ENCODE measurements at regions not wholly inside any gene's neighbourhood (a gene's known extent, or its start where the extent isn't known, plus 50 kb on each side); places are given as distances from the start of the nearest gene placed in this dataset.
"Not testable (repeated sequence)": the region's sequence is repeated elsewhere in the genome, so short reads cannot be mapped to it uniquely, and the experiment has no call there.

- DNase-seq = no peak
Observed at GRCh38 chr1:104182251-104182650, 432.6 kb downstream of the AMY1C start.

DNA sequence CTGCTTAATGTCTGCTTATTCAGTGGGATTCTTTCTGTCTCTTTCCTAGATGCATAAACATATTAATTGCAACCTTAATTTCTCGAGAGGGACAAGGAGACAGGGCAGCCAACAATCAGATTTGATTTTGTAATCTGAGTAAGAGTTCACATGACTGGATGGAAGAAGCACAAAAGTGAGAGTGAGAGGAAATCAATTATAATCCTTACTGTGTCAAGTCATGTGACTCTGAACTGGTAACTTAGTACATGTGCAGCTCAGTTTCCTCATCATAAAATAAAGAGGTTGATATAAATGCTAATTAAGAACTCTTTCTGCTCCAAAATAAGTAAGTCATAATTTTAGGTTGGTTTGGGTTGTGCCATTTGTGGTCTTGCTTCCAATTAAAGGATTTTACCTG, 439.5 kb downstream of the AMY1C start:
- no peak for DNase-seq

DNA sequence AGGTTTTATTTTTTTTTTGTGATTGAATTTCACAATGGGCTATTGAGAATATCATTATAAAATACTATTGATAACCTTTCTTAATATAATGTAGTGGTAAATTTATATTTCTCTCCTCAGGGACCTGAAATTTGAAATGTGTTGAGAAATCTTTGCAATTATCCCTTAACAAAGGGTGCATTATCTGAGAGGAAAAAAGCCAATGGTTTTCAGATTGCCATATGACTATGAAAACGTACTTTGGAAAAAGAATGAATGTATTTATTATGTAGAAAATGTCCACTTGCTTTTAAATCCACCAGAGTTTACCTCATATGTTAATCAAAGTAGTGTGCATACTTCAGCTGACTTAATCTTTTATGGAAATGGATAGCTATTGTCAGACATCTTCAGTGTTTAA, 441.1 kb downstream of the AMY1C start:
- DNase-seq = no peak

DNA sequence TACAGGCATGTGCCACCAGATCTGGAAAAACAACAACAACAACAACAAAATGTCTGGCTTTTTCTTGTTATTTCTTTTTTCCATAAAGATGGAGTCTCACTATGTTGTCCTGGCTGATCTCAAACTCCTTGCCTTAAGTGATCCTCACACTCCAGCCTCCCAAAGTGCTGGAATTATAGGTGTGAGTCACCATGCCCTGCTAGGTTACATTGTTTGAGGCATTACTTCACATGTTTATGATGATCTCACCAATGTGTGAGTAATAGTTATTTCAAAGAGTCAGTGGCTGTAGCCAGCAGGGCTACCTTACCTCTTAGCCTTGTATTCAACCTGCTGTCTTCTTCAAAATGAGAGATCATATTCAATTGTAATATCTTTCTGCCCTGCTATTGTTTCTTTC, 445.7 kb downstream of the AMY1C start:
- no peak for DNase-seq

DNA sequence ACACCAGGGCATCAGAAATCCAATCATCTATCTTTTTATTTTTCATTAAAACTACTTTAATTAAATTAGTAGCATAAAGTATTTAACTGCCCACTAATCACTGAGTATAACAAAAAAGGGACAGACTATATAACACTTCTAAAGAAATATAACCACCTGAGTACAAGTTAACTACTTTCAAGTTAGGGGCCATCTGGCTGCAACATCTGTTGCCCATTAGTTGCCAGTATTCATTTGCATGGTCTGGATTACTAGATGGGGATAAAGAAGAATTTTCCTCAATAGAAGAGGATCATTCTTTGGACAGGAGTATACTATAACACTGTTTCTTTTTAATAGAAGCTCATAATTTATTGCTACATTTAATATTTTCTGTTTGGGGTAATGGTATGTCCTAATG, 446.4 kb downstream of the AMY1C start:
- no peak for DNase-seq

DNA sequence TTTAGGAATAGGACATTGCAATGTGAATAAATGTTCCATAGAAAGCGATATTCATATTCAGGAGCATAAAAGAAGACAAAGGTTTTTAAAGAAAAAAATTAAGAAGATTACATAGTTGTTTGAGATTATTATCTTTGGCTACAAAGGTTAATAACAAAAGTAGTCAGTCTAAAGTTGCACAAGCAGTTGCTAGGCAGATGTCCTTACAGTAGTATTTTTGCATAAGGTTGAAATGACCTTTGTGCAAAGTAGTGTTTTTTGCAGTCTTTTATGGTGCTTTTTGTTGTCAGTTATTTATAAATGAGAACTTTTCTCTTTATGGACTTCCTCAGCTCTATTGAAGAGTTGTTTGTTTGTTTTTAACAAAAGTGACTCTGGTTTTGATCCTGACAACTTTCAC, 447.8 kb downstream of the AMY1C start:
- DNase-seq = no peak

GRCh38 chr1:104212239-104212638, 462.5 kb downstream of the AMY1C start:
- no peak for DNase-seq

GRCh38 chr1:104217395-104217986, 467.8 kb downstream of the AMY1C start:
- not testable (repeated sequence) for DNase-seq

DNA sequence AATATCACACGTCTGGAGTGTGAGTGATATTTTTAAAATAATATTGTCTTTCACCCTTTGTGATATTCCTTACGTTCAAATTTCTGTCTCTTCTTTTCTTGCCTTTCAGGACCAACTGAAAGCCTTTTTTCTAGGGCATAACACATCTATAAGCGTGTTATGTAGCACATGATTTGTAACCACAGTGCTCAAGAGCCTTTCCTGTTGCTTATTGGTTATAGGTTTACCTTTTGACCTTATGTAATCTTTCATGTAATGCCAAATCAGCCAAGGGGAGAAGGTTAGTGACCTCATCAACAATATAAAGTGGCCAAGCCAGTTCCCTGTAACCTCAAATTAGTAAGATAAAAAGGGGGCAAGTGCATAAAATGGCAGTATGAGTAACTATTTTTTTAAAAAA, 480.2 kb downstream of the AMY1C start:
- no peak for DNase-seq

DNA sequence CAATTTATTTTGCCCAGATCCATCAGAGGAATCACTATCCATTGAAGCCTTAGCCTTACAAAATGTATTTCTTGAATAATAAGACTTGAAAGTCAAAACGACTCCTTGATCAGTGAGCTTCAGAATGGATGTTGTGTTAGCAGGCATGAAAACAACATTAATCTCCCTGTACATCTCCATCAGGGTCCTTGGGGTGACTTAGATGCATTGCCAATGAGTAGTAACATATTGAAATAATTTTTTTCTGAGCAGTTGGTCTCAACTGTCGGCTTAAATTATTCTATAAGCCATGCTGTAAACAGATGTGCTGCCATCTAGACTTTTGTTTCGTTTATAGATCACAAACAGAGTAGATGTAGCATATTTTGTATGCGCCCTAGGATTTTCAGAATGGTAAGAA, 482.0 kb downstream of the AMY1C start:
- DNase-seq = no peak

DNA sequence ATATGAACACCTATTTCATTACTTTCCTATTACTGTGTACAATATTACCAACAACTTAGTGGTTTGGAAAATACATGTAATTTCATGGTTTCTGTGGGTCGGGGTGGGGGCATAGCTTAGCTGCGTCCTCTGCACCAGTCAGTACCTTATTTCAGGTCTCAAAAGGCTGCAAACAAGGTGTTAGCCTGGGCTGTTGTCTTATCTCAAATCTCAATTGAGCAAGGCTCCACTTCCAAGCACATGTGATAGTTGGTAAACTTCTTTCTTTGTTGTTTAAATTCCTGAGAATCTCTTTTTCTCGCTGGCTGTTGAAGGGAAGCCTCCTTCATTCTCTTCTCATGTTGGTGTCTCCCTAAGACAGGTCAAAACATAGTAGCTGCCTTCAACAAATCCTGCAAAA, 485.4 kb downstream of the AMY1C start:
- DNase-seq = no peak

DNA sequence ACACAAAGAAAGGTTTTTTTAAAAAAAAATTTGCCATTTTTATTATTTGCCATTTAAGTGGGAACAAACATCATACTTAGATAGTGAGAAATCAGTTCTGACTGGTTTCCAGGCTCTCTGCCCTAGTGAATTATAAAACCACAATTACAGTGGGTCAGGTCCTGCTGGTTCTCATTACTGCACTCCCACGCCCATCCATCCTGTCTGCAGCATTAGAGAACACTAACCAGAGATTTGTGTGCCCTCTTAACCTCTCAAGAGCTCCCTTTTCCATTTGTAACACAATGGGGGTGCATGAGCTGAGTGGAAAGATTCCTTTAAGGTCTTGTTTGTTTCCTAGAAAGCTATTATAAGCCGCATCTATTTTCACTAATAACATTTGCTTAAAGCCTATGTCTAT, 489.3 kb downstream of the AMY1C start:
- DNase-seq = no peak

DNA sequence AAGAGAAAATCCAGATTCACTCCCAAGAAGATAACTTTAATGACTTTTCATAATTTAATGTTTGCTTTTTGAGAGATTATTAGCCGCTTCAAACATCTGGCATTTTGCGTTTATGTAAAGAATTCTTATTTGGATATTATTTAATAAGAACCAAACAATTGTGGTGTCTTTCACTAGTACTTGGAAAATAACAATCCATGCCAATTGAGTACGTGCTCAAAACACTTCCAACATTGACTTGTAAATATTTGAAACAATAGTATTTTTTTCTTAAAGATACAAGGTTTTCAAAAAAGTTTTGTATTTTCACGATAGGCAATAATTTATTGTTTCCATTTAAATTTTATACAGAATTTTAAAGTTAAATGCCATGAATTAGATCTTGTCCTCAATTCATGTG, 498.7 kb downstream of the AMY1C start:
- DNase-seq = no peak

GRCh38 chr1:104259481-104259880, 509.8 kb downstream of the AMY1C start:
- no peak for DNase-seq

DNA sequence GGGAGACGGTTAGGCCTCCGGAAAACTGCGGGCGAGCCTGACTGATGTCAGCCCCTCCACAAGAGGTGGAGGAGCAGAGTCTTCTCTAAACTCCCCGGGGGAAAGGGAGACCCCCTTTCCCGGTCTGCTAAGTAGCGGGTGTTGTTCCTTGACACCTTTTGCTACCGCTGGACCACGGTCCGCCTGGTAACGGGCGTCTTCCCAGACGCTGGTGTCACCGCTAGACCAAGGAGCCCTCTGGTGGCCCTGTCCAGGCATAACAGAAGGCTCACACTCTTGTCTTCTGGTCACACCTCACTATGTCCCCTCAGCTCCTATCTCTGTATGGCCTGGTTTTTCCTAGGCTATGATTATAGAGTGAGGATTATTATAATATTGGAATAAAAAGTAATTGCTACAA, 513.4 kb downstream of the AMY1C start:
- DNase-seq = not testable (repeated sequence)

GRCh38 chr1:104264521-104264920, 514.8 kb downstream of the AMY1C start:
- DNase-seq = no peak

DNA sequence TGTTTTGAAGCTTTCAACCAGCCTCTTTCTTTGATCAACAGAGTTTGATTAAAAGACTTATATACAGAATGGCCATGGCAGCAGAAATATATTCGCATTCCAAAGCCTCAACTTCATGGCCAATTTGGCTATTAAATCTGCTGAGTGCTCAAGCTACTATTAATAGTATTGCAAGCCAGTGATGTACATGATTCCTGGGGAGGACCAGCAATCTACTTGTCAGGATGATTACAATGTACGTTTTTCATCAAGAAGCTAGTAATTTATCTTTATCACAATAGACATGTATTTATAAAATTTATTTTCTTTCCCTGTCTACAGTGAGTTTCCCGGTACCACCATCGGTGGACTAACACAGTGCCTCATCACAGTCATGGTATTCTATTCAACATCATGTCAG, 515.5 kb downstream of the AMY1C start:
- DNase-seq = no peak

DNA sequence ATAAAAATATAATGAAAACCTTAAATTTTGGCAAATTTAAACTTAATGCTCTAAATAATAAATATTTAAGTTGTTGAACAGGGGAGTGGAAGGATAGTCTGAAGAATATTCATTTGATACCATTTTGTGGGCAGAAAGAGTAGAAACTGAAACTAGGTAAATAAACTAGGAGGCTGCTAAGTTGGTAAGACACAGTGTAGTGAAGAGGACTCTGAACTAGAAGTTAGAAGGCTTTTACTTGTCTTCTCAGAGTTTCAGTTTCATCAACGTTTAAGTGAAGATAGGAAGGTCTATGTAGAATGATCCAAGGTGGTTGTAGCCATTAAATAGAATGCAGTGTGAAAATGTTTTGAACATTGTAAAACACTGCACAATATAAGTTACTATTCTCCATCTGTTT, 516.9 kb downstream of the AMY1C start:
- DNase-seq = no peak

GRCh38 chr1:104288322-104288721, 538.6 kb downstream of the AMY1C start:
- DNase-seq = not testable (repeated sequence)

DNA sequence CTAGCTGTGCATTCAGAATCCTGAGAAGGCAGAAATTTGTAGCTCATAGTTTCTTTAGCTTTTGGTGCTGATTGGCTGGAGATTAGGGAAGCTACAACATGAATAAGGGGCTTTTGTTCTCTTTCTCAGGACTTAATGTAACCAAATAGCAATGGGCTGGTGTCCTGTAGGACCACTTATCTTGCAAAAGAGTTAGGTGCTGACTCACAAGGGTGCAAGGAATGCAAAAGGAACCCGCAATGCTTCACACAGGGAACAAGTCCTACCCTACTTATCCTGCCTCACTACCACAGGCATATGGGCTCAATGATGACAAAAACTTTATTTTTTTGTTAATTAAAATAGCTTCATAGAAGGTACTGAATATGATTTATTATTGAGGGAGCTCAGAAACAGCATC, 541.5 kb downstream of the AMY1C start:
- DNase-seq = no peak

GRCh38 chr1:104294259-104294658, 544.6 kb downstream of the AMY1C start:
- DNase-seq = no peak

- no peak for DNase-seq
Observed at GRCh38 chr1:104295511-104295910, 545.8 kb downstream of the AMY1C start.

- DNase-seq = no peak
Observed at GRCh38 chr1:104309673-104310072, 560.0 kb downstream of the AMY1C start.

DNA sequence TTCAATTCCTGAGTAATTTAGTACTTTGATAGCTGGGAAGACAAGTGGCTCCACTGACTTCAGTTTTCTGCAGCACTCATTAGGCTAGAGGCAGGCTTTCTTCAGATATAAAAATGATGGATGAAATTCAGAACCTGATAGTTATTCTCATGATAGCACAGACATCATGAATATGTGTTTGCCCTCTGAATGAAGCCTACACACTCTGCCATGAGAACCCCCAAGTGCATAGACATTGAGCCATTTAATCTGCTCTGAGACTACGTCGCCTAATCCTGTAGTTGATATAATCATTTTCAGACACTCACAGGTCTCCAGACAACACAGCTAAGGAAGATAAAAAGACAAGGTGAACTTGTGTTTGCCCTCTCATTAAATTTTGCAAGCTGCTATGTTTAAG, 566.1 kb downstream of the AMY1C start:
- DNase-seq = no peak

DNA sequence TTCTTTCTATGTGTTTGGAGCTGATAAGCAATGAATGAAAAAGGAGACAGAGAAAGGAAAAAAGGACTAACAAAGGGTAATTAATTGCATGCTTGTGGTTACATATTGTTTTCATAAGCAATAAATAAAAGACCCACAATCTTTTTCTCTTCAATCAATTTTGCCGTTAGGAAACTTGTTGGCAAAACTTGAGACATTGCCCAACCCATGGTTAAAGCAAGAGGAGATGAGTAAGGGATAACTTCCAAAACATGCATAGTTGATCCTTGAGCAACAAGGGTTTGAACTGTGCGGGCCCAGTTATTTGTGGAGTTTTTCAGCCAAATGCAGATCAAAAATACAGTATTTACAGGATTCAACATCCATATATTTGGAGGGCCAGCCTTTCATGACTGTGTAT, 572.4 kb downstream of the AMY1C start:
- DNase-seq = no peak

DNA sequence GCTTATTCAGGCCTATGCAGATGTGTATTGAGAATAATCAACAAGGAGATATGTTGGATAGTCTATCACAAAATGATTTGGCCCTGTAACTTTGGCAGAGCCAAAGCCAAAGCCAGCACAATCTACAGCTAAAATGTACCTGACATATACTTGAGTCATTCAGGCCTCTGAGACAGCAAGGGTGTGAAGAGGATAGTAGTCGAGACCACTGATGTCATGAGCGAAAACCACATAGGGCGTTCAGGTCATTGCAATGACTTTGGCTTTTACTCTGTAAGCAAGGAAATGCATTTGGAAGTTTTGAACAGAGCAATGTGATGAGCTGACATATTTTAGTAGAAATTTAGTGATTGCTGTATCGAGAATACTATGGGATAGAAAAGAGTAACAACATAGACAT, 579.6 kb downstream of the AMY1C start:
- DNase-seq = no peak

Data from midbrain (tissue), 1 donor.